ENCODE measurements at regions not wholly inside any gene's neighbourhood (a gene's known extent, or its start where the extent isn't known, plus 50 kb on each side); places are given as distances from the start of the nearest gene placed in this dataset.

GRCh38 chr5:173675287-173675996 lies 59.0 kb upstream of the BOD1 start:
- no peaks in the 10 kb centered on the region for H3K9me3 ChIP-seq (ENCODE audit: control insufficient read depth in 4 of 4, low read length in 3 of 4)
- H3K36me3 ChIP-seq (ENCODE audit: control insufficient read depth in 4 of 4, insufficient read depth in 3 of 4, low read depth in 1 of 4, low read length in 3 of 4), result no peaks in the 10 kb centered on the region
- TF ChIP-seq REST (IDR thresholded peaks at IDR 0.05) (no peak), EGR1 (IDR thresholded peaks at IDR 0.05; ENCODE audit: low read depth in 2 of 2) (no peak), JUND (IDR thresholded peaks at IDR 0.05) (no peak), MAX (IDR thresholded peaks at IDR 0.05) (no peak), FOXA2 (IDR thresholded peaks at IDR 0.05) (no peak), RAD21 (IDR thresholded peaks at IDR 0.05) (no peak), SP1 (IDR thresholded peaks at IDR 0.05) (no peak), FOXA1 (IDR thresholded peaks at IDR 0.05) (no peak), NR2F2 (IDR thresholded peaks at IDR 0.05) (no peak), ATF3 (IDR thresholded peaks at IDR 0.05) (no peak), RXRA (IDR thresholded peaks at IDR 0.05) (no peak), CTCF (IDR thresholded peaks at IDR 0.05; ENCODE audit: low read depth, low read length, missing input control) (no peak), TAF1 (conservative IDR thresholded peaks at IDR 0.05) (no peak), HNF4G (IDR thresholded peaks at IDR 0.05) (no peak), GABPA (IDR thresholded peaks at IDR 0.05 in 1 of 2, conservative IDR thresholded peaks at IDR 0.05 in 1 of 2) (no peak)
- no peak overlapping the region for H3K27ac ChIP-seq (ENCODE audit: low read depth in 1 of 2, low read length in 2 of 2)
- no peak overlapping the region for H3K4me3 ChIP-seq (ENCODE audit: low read depth in 1 of 3, low read length in 3 of 3)
- H3K9ac ChIP-seq (ENCODE audit: low read depth in 1 of 2, low read length in 2 of 2), result no peak overlapping the region
- WGBS, result 90% methylated on average over 6 of the region's 6 CpGs
- H3K27me3 ChIP-seq (ENCODE audit: control insufficient read depth in 4 of 4, insufficient read depth in 4 of 4, low read length in 3 of 4), result no peaks in the 10 kb centered on the region
- peaks cover 0 to 24% (median 13%) of the 10 kb centered on the region in 4 donors for H3K4me1 ChIP-seq (ENCODE audit: control insufficient read depth in 4 of 4, insufficient read depth in 4 of 4, low read length in 3 of 4)
- DNase-seq (ENCODE audit: low spot score), result no peak

- 100% methylated on average over 2 of the region's 2 CpGs for WGBS
- Histone ChIP-seq H3K4me3 (ENCODE audit: low read depth in 1 of 3, low read length in 3 of 3) (no peak overlapping the region), H3K36me3 (ENCODE audit: control insufficient read depth in 4 of 4, insufficient read depth in 3 of 4, low read depth in 1 of 4, low read length in 3 of 4) (no peaks in the 10 kb centered on the region), H3K27me3 (ENCODE audit: control insufficient read depth in 4 of 4, insufficient read depth in 4 of 4, low read length in 3 of 4) (no peaks in the 10 kb centered on the region), H3K9ac (ENCODE audit: low read depth in 1 of 2, low read length in 2 of 2) (no peak overlapping the region), H3K4me1 (ENCODE audit: control insufficient read depth in 4 of 4, insufficient read depth in 4 of 4, low read length in 3 of 4) (peaks cover 0 to 18% (median 10%) of the 10 kb centered on the region in 4 donors), H3K27ac (ENCODE audit: low read depth in 1 of 2, low read length in 2 of 2) (no peak overlapping the region), H3K9me3 (ENCODE audit: control insufficient read depth in 4 of 4, low read length in 3 of 4) (no peaks in the 10 kb centered on the region)
- TF ChIP-seq REST (IDR thresholded peaks at IDR 0.05) (no peak), YY1 (IDR thresholded peaks at IDR 0.05) (no peak), RXRA (IDR thresholded peaks at IDR 0.05) (no peak), RAD21 (IDR thresholded peaks at IDR 0.05) (no peak), HNF4A (conservative IDR thresholded peaks at IDR 0.05) (no peak), SP1 (IDR thresholded peaks at IDR 0.05) (no peak), HNF4G (IDR thresholded peaks at IDR 0.05) (no peak), ZBTB33 (IDR thresholded peaks at IDR 0.05) (no peak)
- DNase-seq (ENCODE audit: low spot score), result no peak
Measured at GRCh38 chr5:173676375-173676774, 59.9 kb upstream of the BOD1 start.

All from liver (tissue), 8 donors.